HEK293 (cell line): ENCODE measurements at regions not wholly inside any gene's neighbourhood (a gene's known extent, or its start where the extent isn't known, plus 50 kb on each side); places are given as distances from the start of the nearest gene placed in this dataset.

ENCODE experiments used
- CTCF ChIA-PET: fragments of 350-600 bp; formaldehyde crosslinking; extraction: SDS; loops from one replicate; lab custom pipeline; 2021; ENCODE audit warnings: antibody characterized with exemption; lab: Yijun Ruan, JAX
- POLR2A ChIA-PET: fragments of 300-600 bp; formaldehyde crosslinking; extraction: SDS; loops from one replicate; lab custom pipeline; 2020; ENCODE audit warnings: antibody characterized with exemption, inconsistent platforms; lab: Yijun Ruan, JAX
- H3K27ac ChIP-seq: fragments of 200-500 bp; sonication (Bioruptor generic); 2 replicates; pipeline ENCODE4 v1.5.1; 2014; ENCODE audit warnings: low read depth, low read length, control low read depth, inconsistent platforms; ENCODE audit errors: extremely low read depth
- H3K36me3 ChIP-seq, 2 experiments: fragments of 200-500 bp in 1 of 2; sonication (Bioruptor generic) in 1 of 2; 1 replicate in 1 of 2; 2 replicates in 1 of 2; pipeline ENCODE4 v1.5.1; 2014 to 2017; ENCODE audit warnings: inconsistent platforms in 2 of 2, low read length in 2 of 2; ENCODE audit not compliant: control insufficient read depth in 2 of 2, insufficient read depth in 1 of 2
- H3K4me1 ChIP-seq: fragments of 200-500 bp; sonication (Bioruptor generic); 2 replicates; pipeline ENCODE4 v1.5.1; 2014; ENCODE audit warnings: mild to moderate bottlenecking, low read length, inconsistent platforms; ENCODE audit not compliant: control insufficient read depth, insufficient read depth
- H3K4me3 ChIP-seq: 2 replicates; pipeline ENCODE4 v1.5.1; 2011; ENCODE audit warnings: low read depth, mild to moderate bottlenecking, control low read depth, low read length, moderate library complexity
- H3K9me3 ChIP-seq: fragments of 200-500 bp; sonication (Bioruptor generic); 2 replicates; pipeline ENCODE4 v1.5.1; 2014; ENCODE audit warnings: low read depth, low read length, inconsistent platforms; ENCODE audit not compliant: control insufficient read depth, insufficient read depth
- EGR2 ChIP-seq: fragments of 450-650 bp; formaldehyde crosslinking; IDR thresholded peaks from 2 replicates; pipeline ENCODE4 v1.5.1; 2016; ENCODE audit warnings: low read depth, missing biosample characterization, missing genetic modification characterization
- GLIS2 ChIP-seq: fragments of 450-650 bp; formaldehyde crosslinking; IDR thresholded peaks from 2 replicates; pipeline ENCODE4 v1.5.1; 2016; ENCODE audit warnings: missing biosample characterization, missing genetic modification characterization
- HIC1 ChIP-seq: fragments of 450-650 bp; formaldehyde crosslinking; IDR thresholded peaks from 2 replicates; pipeline ENCODE4 v1.5.1; 2016; ENCODE audit warnings: missing biosample characterization, missing genetic modification characterization
- KLF16 ChIP-seq: fragments of 450-650 bp; formaldehyde crosslinking; IDR thresholded peaks from 2 replicates; pipeline ENCODE4 v1.5.1; 2017; ENCODE audit warnings: missing biosample characterization, missing genetic modification characterization
- PRDM6 ChIP-seq: fragments of 450-650 bp; formaldehyde crosslinking; IDR thresholded peaks from 2 replicates; pipeline ENCODE4 v1.5.1; 2017; ENCODE audit warnings: missing biosample characterization, missing genetic modification characterization
- REPIN1 ChIP-seq: fragments of 450-650 bp; formaldehyde crosslinking; IDR thresholded peaks from 2 replicates; pipeline ENCODE4 v1.5.1; 2017; ENCODE audit warnings: missing biosample characterization, missing genetic modification characterization, low read depth
- SP7 ChIP-seq: fragments of 450-650 bp; formaldehyde crosslinking; IDR thresholded peaks from 2 replicates; pipeline ENCODE4 v1.5.1; 2016; ENCODE audit warnings: missing biosample characterization, missing genetic modification characterization
- ZFP41 ChIP-seq: fragments of 450-650 bp; formaldehyde crosslinking; IDR thresholded peaks from 2 replicates; pipeline ENCODE4 v1.5.1; 2016; ENCODE audit warnings: missing biosample characterization, missing genetic modification characterization, borderline replicate concordance
- ZNF146 ChIP-seq: fragments of 450-650 bp; formaldehyde crosslinking; IDR thresholded peaks from 2 replicates; pipeline ENCODE4 v1.5.1; 2016; ENCODE audit warnings: missing biosample characterization, missing genetic modification characterization
- ZNF302 ChIP-seq: fragments of 450-650 bp; formaldehyde crosslinking; IDR thresholded peaks from 2 replicates; pipeline ENCODE4 v1.5.1; 2016; ENCODE audit warnings: missing biosample characterization, missing genetic modification characterization, low read depth
- ZNF324 ChIP-seq: fragments of 450-650 bp; formaldehyde crosslinking; IDR thresholded peaks from 2 replicates; pipeline ENCODE4 v1.5.1; 2016; ENCODE audit warnings: missing biosample characterization, missing genetic modification characterization
- ZNF335 ChIP-seq: fragments of 450-650 bp; formaldehyde crosslinking; conservative IDR thresholded peaks from 2 replicates; pipeline ENCODE4 v1.5.1; 2016; ENCODE audit warnings: missing biosample characterization, missing genetic modification characterization
- ZNF350 ChIP-seq: fragments of 450-650 bp; formaldehyde crosslinking; IDR thresholded peaks from 2 replicates; pipeline ENCODE4 v1.5.0; 2017; ENCODE audit warnings: missing biosample characterization, mild to moderate bottlenecking, missing genetic modification characterization
- ZNF48 ChIP-seq: fragments of 450-650 bp; formaldehyde crosslinking; IDR thresholded peaks from 2 replicates; pipeline ENCODE4 v1.5.1; 2016; ENCODE audit warnings: missing biosample characterization, missing genetic modification characterization
- ZNF513 ChIP-seq: fragments of 450-650 bp; IDR thresholded peaks from 2 replicates; pipeline ENCODE4 v1.5.1; 2018; ENCODE audit warnings: missing biosample characterization, missing genetic modification characterization
- ZNF645 ChIP-seq: fragments of 450-650 bp; formaldehyde crosslinking; IDR thresholded peaks from 2 replicates; pipeline ENCODE4; 2016; ENCODE audit warnings: missing biosample characterization, missing genetic modification characterization
- ZNF654 ChIP-seq: fragments of 450-650 bp; formaldehyde crosslinking; IDR thresholded peaks from 2 replicates; pipeline ENCODE4 v1.5.1; 2016; ENCODE audit warnings: low read depth, missing biosample characterization, missing genetic modification characterization

GRCh38 chr16:73371584-73372319 lies 323.8 kb upstream of the ZFHX3 start:
- ChIA-PET CTCF (no interaction called here), POLR2A (no interaction called here)
- H3K36me3 ChIP-seq, result no peaks in the 10 kb centered on the region
- TF ChIP-seq ZFP41 (tag by site-specific recombination) (no peak), REPIN1 (tag by site-specific recombination) (no peak), PRDM6 (tag by site-specific recombination) (no peak), ZNF645 (tag by site-specific recombination) (no peak), ZNF513 (tag by site-specific recombination) (no peak)
- no peaks in the 10 kb centered on the region for H3K4me1 ChIP-seq
- H3K9me3 ChIP-seq, result no peaks in the 10 kb centered on the region
- no peak overlapping the region for H3K4me3 ChIP-seq
- no peak overlapping the region for H3K27ac ChIP-seq

GRCh38 chr16:73369851-73370250 lies 321.9 kb upstream of the ZFHX3 start:
- Histone ChIP-seq H3K9me3 (no peaks in the 10 kb centered on the region), H3K4me3 (no peak overlapping the region), H3K36me3 (no peaks in the 10 kb centered on the region), H3K27ac (no peak overlapping the region), H3K4me1 (no peaks in the 10 kb centered on the region; the same call in 1 of the 2 replicates)
- TF ChIP-seq ZNF350 (tag by site-specific recombination), result no peak
- TF ChIP-seq ZNF146 (tag by site-specific recombination), result no peak
- TF ChIP-seq SP7 (tag by site-specific recombination), result no peak
- TF ChIP-seq KLF16 (tag by site-specific recombination), result no peak
- no peak for TF ChIP-seq GLIS2 (tag by site-specific recombination)
- no peak for TF ChIP-seq ZNF324 (tag by site-specific recombination)
- no peak for TF ChIP-seq ZNF654 (tag by site-specific recombination)
- no peak for TF ChIP-seq ZNF335
- TF ChIP-seq ZNF48 (tag by site-specific recombination), result no peak
- TF ChIP-seq ZNF302 (tag by site-specific recombination), result no peak
- no peak for TF ChIP-seq EGR2 (tag by site-specific recombination)
- no peak for TF ChIP-seq HIC1 (tag by site-specific recombination)
- CTCF ChIA-PET, result no interaction called here
- POLR2A ChIA-PET, result no interaction called here
